Embryonic facial prominence (tissue), 1 donor: ENCODE measurements at regions not wholly inside any gene's neighbourhood (a gene's known extent, or its start where the extent isn't known, plus 50 kb on each side); places are given as distances from the start of the nearest gene placed in this dataset.
"Not testable (repeated sequence)": the region's sequence is repeated elsewhere in the genome, so short reads cannot be mapped to it uniquely, and the experiment has no call there.

Experiments
- DNase-seq: peaks from one replicate; pipeline ENCODE4 v3.0.0-alpha.2; 2016; ENCODE audit errors: extremely low spot score

DNA sequence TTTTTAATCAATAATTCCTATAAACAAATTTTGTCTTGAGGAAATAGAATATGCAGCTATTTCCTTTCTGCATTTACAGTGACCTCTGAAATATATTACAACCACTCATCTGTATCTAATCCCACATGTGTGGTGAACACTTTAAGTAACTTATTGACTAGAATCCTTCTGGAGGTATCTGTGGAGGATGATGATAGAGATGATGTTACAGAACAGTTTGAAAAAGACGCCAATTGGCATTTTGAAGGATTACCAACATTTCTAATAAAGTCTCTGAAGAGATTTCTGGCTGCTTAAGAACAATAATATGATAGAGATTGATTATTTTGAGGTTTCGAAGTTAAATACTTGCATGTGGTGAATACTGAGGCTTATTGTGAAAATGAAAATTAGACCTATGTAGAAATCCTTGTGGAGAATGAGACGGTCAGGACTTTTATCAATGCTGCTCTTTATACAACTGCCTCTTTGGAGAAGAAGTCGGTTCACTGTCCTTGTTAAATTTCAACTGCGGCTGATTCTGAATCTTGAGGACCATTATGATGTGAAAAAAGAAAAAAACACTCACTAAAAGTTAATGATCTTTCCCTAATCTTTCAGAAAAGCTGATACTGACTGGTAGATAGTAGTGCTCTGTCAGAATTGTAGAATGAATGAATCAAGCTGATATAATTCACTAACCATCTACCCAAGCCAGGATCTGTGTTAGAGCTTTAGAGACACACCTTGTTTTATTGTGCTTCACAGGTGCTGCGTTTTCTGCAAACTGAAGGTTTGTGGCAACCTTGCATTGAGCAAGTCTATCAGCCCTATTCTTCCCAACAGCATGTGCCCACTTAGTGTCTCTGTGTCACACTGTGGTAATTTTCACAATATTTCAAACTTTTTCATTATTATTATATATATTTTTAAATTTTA, 204.7 kb downstream of the SPRY1 start:
- no peak for DNase-seq

DNA sequence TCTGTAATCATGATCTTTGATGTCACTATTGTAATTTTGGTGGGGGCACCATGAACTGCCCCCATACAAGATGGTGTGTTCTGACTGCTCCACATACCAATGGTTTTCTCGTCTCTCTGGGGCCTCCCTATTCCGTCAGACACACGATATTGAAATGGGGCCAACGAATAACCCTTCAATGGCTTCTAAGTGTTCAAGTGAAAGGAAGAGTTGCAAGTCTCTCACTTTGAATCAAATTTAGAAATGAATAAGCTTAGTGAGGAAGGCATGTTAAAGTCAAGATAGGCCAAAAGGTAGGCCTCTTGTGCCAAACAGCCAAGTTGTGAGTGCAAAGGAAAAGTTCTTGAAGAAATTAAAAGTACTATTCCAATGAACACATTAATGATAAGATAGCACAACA, 205.4 kb downstream of the SPRY1 start:
- no peak for DNase-seq

DNA sequence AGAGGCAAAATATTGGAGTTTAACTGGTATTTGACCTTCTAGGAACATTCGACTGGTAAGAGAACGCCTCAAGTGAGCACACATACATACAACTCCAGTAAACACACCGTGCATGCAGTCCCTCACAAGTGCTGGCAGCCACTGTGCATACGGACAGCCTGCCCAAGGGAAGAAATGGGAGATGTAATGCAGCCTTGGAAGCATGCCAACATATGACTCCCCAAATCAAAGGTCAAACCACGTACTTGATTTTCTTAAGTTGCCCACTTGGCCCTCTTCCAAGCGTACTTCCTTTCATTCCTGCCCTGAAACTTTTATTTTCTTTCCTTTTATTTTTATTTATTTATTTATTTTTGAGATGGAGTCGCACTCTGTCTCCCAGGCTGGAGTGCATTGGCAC, 206.6 kb downstream of the SPRY1 start:
- DNase-seq, result no peak

DNA sequence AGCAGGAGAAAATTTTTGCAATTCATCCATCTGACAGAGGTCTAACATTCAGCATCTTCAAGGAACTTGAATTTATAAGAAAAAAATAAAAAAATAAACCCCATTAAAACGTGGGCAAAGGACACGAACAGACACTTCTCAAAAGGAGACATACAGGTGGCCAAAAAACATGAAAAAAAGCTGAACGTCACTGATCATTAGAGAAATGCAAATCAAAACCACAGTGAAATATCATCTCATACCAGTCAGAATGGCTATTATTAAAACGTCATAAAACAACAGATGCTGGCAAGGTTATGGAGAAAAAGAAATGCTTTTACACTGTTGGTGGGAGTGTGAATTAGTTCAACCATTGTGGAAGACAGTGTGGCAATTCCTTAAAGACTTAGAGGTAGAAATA, 209.2 kb downstream of the SPRY1 start:
- not testable (repeated sequence) for DNase-seq

DNA sequence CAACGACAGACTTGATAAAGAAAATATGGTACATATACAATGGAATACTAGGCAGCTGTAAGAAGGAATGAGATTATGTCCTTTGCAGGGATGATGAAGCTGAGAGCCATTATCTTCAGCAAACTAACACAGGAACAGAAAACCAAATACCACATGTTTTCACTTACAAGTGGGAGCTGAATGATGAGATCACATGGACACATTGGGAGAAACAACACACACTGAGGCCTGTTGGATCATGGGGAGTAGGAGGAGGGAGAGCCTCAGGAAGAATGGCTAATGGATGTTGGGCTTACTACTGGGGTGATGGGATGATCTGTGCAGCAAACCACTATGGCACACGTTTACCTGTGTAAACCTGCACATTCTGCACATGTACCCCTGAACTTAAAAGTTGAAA, 209.7 kb downstream of the SPRY1 start:
- DNase-seq, result no peak

DNA sequence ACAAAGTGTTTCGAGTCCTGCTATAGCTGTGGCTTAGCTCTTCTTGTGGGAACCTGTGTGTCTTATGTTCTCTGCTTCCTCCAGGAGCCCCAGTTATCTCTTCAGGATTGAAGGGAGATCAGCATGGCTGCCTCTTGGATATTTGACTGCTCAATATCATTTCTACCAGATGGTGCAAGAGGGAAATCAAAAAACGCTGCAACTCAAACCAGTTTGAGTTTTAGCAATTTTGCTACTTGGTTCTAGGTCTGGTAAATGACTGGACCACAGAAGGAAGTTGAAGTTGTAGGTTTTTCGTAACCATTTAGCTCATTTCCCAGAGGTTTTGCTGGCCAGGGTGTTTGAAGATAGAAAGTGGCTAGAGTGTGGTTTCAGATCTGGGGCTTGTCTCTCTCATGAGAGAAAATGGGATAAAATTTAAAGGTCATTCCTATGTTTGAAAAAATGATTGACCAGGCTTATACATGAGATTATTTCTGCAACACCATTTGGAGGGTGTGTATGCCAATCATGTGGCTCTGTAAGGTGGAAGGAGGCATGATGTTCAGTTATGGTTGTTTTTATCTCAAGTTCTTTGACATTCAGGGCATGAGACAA, 210.4 kb downstream of the SPRY1 start:
- DNase-seq, result no peak

DNA sequence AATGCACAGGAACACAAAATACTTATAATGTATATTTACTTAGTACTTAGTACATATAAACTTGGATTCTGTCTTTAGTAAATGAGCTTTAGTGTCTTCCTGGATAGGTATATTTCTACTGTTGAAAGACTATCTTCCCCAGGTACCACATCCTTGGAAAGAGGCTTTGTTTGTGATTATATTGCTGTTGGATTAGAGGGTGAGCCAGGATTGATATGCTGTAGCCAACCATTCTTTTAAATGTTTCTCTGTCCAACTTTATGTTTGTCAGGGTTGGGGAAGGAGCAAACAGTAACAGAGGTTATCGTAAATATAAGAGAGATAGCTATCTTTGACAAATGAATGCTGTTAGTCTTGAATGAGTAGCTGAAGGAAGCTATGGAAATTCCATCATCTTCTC, 213.2 kb downstream of the SPRY1 start:
- no peak for DNase-seq

DNA sequence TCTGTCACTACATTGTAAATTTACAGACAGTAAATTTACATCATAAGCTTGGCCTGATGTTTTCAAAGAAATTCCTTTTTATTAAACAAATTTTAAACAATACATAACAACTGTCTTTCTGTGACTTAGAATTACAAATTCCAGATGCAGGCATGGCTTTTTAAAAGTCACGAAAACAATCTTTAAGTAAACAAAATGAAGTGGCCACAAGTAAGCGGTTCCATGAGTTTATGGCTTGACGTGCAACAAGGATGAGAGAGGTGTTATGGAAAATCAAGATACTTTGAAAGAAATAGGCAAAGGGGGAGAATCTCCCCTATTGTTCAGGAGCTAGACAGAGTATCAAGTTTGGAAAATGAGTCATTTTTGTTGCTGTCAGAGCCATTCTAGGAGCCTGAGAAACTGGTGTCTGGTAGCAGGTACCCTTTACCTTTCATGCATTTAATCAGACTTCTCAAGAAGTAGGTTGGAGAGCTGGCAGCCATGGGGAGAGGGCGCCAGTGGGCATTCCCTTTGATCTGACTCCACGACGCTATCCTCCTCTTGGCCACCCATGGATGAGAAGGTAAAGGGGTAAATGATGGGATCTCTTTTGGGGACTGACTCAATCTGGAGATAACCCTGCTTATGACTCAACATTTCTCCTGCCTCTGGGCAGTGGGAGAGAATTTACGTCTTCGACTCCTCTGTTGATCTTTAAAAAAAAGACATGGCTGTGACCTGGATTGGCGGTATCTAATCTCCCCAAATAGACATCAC, 217.2 kb downstream of the SPRY1 start:
- DNase-seq, result no peak

DNA sequence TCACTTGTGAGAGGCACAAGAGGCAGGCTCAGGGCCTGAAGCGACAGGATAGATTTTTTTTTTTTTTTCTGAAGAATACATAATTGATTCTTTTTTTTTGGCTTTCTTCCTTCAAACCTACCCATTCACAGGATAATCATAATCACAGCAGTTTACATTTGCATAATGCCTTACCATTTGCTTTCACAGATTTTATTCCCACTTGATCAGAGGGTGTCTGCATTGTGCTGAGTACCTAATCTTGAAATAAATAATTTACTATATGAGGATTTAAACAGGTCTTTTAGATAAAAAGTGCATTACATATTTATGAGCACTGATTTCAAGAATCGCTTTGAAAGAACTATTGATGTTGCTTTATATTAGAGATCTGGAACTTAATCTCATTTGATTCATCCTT, 219.3 kb downstream of the SPRY1 start:
- DNase-seq, result no peak

DNA sequence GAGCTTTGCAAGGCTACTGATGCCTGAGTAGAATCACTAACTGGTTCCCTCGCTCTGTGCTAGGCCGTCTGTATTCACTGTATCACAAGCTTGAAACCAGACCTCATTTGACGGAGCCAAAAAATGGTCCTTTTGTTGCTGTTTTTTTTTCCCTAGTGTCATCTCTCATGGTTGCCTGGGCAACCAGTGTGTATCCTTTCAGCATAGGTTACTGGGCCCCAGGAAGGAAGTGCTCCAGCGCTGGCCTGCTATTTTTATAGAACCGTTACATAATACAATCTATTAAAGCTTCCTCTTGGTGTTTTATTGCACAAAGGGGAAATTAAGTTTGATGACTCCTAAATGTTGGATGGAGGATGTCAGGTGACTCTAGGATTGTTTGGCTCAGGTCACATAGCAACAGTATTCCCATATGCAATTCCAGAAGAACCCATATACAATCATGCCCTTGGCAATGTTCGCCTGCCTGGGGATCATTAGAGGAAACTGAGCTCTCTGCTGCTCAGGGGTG, 220.4 kb downstream of the SPRY1 start:
- DNase-seq, result peak; percentile 85

DNA sequence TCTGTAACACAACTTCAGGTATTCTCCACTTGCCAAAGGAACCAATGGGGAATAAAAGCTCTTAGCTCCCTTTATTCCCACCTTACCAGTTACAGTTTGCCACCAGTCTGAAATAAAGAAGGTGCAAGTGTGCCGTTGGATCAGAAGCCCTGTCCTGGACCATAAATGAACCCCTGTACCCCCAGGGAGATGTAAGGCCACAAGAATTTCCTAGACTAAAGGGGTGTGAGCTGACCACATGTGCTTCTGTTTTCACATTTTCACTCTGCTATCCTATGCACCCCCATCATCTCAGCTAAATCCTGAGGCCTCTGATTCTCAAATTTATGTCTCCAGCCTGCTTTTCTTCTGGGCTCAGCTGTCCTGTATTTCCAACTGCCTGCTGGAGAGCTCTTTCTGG, 221.2 kb downstream of the SPRY1 start:
- no peak for DNase-seq

DNA sequence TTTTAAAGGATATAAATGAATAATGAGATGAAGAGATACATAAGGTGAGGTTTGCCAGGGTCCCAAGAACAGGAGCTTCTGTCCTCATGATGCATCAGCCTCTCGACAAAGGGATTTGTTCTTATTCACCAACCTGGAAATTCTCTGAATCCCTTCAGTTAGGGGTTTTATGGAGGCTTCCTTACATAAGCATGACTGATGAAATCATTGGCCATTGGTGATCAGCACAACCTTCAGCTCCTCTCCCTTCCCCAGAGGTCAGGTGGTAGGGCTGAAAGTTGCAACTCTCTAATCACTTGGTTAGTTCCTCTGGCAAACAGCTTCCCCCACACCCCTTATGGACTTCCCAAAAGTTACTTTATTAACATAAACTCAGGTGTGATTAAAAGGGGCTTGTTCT, 222.0 kb downstream of the SPRY1 start:
- no peak for DNase-seq

DNA sequence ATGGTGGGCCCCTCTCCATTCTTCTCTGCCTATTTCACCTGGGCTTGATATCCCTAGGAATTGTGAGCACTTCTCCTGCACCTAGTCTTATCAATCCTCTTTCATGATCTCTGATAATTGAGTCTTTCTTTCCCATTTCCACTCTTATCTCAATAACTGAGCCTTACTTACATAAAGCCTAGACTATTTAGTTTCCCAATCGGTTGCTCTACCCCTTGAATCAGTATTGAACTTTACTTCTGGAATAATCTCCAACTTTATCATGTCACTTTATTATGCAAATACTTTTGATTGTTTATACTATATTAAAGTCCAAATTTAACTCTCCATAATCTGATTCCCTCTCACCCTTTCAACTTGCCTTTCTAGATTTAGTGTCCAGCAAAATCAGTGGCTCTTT, 222.7 kb downstream of the SPRY1 start:
- DNase-seq, result no peak

DNA sequence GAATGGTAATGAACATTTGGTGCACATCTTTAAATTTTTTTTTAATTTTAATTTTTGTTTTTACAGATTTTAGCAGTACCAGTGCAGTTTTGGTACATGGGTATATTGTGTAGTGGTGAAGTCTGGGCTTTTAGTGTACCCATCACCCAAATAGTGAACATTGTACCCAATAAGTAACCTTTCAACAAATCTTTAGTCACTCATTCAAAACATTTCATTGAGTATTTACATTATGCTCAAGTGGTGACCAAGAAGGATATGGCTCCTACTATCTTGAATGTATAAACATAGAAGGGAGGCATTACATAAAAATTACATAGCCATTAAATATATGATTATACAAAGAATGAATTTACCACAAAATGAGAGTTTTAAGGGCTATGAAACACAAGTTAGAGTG, 223.3 kb downstream of the SPRY1 start:
- no peak for DNase-seq

DNA sequence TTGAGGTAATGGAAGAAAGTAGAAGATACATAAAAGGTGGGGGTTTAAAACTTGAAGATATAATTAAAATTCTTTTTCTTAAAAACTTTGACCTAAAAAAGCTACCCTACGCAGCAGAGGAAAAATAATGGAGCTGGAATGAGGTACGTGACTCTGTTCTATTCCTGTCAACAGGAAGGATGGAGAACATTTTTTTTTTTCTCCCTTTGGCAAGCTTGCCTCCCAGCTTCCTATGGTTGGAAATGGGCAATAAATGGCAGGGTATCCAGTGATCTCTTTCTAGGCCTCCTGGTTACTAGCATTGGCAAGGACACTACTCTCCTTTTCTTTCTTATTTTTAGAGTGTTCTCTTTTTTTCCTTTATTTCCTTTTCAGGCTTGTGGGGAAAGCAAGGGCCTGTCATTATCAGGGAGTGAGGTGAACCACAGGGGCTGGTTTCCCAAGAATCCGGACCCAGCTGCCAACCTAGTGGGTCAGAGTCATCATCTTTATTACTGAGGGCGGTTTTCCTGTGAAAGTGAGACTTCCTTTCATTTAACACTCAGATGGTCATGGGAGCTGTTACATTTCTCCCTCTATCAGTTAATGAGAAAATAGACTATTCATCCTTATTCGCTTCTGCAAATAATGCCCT, 224.6 kb downstream of the SPRY1 start:
- no peak for DNase-seq

DNA sequence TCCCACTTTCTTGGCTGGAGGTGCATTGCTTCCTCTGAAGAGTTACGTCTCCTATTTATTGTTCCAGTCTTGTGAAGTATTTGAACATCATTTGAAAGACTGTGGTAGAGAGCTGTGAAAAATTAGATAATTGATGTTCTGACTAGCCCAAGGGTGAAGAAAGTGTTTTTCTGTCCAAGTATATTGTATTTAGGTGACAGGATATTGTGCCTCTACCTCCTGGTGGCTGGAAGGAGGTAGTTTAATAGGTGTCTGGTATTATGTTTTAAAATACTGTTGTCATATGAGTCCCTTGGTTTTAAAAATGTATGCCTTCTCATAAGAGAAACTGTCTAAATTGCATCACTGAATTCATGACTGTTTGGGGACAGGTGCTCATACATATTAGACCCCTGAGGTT, 226.0 kb downstream of the SPRY1 start:
- no peak for DNase-seq

DNA sequence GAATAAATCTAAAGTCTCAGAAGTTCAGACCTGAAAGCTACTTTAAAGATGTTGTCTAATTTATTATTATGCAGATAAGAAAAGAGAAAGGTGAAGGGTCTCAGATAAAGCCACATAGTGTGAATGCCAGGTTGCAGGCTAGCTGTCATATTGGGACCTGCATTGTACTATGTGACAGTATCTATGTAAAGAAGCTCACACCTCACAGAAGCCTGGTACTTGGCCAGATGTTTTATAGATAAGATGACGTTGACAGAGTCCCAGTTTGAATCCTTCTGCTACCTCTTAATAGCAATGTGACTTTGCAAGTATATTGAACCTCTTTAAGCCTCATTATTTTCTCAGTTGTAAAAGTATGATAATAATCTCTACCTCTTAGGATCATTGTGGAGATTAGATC, 227.0 kb downstream of the SPRY1 start:
- no peak for DNase-seq

DNA sequence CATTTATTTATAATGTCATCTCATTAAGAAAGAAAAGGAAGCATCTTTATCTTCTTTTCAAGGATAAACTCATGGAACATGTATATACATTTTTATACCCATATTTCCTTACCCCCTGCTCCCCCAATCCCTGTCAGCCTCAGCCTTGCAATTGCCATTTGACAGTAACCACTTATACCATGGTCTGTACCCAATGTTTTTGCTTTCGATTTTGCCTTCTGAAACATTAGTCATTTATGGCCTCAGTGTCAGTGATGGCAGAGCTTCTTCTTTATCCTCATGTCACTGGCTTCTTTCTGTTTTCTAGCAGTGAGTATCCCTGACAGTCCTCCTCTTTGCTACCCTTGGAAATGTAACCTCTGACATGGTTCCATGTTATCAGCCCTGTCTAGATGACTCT, 228.4 kb downstream of the SPRY1 start:
- DNase-seq, result no peak

DNA sequence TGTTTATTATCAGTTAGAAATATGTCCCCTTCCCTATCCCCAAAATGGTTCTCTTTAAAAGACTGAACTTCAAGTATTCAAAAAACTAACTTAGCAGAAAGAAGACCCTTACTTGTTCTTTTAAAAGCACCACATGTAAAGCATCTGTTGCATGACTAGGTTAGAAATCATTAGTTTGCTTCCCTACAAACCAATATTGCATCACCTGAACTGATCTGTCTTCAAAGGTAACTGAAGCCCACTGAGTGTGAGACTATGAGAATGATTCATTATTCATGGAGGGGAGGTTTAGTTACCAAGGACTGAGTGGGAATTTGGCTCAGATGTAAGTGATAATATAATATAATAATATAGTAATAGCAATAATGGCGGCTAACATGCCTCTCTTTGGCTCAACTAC, 231.7 kb downstream of the SPRY1 start:
- DNase-seq, result no peak

DNA sequence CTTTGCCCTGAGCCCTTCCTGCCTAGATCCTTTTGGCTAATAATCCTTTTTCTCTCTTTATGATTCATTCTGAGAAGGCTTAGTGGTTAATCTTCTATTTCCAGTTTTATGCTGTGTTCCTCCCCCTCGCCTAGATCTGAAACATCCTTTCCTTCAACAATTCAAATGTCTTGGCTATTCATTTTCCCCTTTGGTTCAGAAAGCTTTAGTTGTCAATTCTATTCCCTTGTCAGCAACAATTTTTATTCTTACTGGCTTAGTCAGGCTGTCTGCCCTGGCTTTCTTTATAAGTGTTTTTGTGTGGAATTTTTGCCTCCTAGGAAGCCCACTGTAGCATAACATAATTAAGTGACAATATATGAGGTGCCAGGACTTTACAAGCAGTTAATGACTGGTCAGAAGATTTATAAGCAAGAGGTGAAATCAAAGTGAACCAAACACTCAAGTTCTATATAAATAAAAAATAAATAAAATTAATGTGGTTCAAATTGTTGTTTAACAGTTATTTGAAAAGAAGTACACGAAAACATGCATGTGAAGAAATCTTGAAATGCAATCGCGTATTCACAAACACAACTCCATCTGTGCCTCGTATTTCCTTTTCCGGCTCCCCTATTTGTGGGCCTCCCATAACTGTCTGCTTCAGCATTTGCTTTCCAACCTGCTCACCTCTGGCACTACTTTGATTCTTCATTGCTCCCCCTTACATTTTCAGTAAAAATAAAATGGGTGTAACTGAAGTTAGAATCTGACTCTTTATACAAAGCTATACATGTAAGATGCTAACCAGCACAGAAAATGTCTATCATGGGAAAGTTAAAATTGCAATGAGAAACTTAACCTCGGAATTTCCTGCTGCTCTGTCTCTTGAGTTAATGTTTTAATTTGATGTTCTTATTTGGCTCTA, 235.4 kb downstream of the SPRY1 start:
- DNase-seq, result no peak

DNA sequence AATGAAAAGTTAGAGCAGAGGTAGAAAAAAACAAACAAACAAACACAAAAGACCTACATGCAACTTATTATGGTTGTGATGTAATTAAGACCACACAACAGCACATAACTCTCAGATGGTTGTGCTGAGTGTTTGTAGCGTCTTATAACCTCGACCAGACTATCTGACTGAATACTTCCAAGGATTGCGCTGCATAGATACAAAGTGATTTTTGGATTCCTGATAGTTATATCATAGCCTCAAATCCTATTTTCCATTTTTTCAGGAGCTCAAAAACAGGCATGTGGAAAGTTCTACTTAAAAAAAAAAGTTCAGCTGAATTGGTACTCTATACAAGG, 236.1 kb downstream of the SPRY1 start:
- no peak for DNase-seq
